DND-41 (cell line): ENCODE measurements at regions not wholly inside any gene's neighbourhood (a gene's known extent, or its start where the extent isn't known, plus 50 kb on each side); places are given as distances from the start of the nearest gene placed in this dataset.

Experiments used
- ATAC-seq: fragments of 200-7000 bp; cut with Tn5 transposase; 3 replicates; pipeline ENCODE4 v1.9.1; 2021; ENCODE audit warnings: low read depth; ENCODE audit not compliant: insufficient read depth
- DNase-seq: peaks from one replicate; pipeline ENCODE4 v3.0.0-alpha.2; 2020
- H2AFZ ChIP-seq: 2 replicates; pipeline ENCODE4 v1.6.0; 2012; ENCODE audit warnings: low read depth, low read length
- H3K27ac ChIP-seq: 2 replicates; pipeline ENCODE4 v1.5.1; 2012; ENCODE audit warnings: low read length, inconsistent platforms
- H3K27me3 ChIP-seq: fragments of 200-600 bp; sonication (generic); 2 replicates; pipeline ENCODE4 v1.6.0; 2012; ENCODE audit warnings: low read length, mild to moderate bottlenecking, inconsistent platforms; ENCODE audit not compliant: insufficient read depth, poor library complexity
- H3K36me3 ChIP-seq: 2 replicates; pipeline ENCODE4 v1.5.1; 2012; ENCODE audit warnings: low read length, inconsistent platforms; ENCODE audit not compliant: insufficient read depth
- H3K4me1 ChIP-seq: 2 replicates; pipeline ENCODE4 v1.5.1; 2012; ENCODE audit warnings: mild to moderate bottlenecking, low read length; ENCODE audit not compliant: insufficient read depth
- H3K4me2 ChIP-seq: 2 replicates; pipeline ENCODE4 v1.6.0; 2012; ENCODE audit warnings: mild to moderate bottlenecking, moderate library complexity, low read length, inconsistent platforms; ENCODE audit not compliant: insufficient read depth
- H3K4me3 ChIP-seq, 2 experiments: fragments of 200-600 bp in 1 of 2; shearing (Covaris generic) in 1 of 2; 2 replicates each; pipeline ENCODE4 v1.5.1; 2012 to 2016; ENCODE audit warnings: inconsistent platforms in 2 of 2, low read length in 2 of 2, mild to moderate bottlenecking in 2 of 2, low read depth in 1 of 2, moderate library complexity in 1 of 2
- H3K79me2 ChIP-seq: 2 replicates; pipeline ENCODE4 v1.6.0; 2012; ENCODE audit warnings: low read length, inconsistent platforms; ENCODE audit not compliant: insufficient read depth
- H3K9ac ChIP-seq: 2 replicates; pipeline ENCODE4 v1.6.0; 2012; ENCODE audit warnings: low read depth, mild to moderate bottlenecking, inconsistent platforms, low read length, moderate library complexity
- H3K9me3 ChIP-seq: 2 replicates; pipeline ENCODE4 v1.5.1; 2012; ENCODE audit warnings: low read length, moderate library complexity, mild to moderate bottlenecking, inconsistent platforms; ENCODE audit not compliant: insufficient read depth, severe bottlenecking
- H4K20me1 ChIP-seq: 2 replicates; pipeline ENCODE4 v1.6.0; 2012; ENCODE audit warnings: low read length; ENCODE audit not compliant: insufficient read depth
- EZH2 ChIP-seq: IDR thresholded peaks from 3 replicates; pipeline ENCODE4 v1.6.1; 2012; ENCODE audit warnings: borderline replicate concordance, low read depth, mild to moderate bottlenecking, moderate library complexity, low read length, inconsistent platforms; ENCODE audit not compliant: severe bottlenecking
- TF ChIP-seq, protein P1 (sequence below): IDR thresholded peaks from 2 replicates; pipeline ENCODE4 v1.5.1; 2012; ENCODE audit warnings: borderline replicate concordance, low read length, moderate library complexity, mild to moderate bottlenecking; ENCODE audit not compliant: poor library complexity, severe bottlenecking; ENCODE audit errors: extremely low read depth

DNA sequence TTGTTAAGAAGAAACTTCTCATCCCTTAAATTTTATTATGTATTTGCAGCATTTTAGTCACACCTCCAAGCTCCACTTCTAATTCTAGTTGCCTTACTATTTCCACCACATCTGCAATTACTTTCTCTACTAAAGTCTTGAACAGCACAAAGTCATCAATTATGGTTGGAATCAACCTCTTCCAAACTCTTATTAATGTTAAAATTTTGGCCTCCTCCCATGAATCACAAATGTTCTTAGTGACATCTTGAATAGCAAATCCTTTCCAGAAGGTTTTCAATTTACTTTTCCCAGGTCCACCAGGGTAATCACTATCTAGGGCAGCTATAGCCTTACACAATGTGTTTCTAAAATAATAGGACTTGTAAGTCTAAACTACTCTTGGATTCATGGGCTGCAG lies 126.3 kb upstream of the POM121L12 start:
- no peak for DNase-seq
- no peaks in the 10 kb centered on the region for H3K36me3 ChIP-seq
- no peak overlapping the region for H3K4me2 ChIP-seq
- no peaks in the 10 kb centered on the region for H3K4me1 ChIP-seq
- H3K27ac ChIP-seq = no peak overlapping the region
- H3K9ac ChIP-seq = no peak overlapping the region
- H2AFZ ChIP-seq = no peak overlapping the region
- no peaks in the 10 kb centered on the region for H3K27me3 ChIP-seq
- no peak for TF ChIP-seq EZH2
- TF ChIP-seq, protein P1, sequence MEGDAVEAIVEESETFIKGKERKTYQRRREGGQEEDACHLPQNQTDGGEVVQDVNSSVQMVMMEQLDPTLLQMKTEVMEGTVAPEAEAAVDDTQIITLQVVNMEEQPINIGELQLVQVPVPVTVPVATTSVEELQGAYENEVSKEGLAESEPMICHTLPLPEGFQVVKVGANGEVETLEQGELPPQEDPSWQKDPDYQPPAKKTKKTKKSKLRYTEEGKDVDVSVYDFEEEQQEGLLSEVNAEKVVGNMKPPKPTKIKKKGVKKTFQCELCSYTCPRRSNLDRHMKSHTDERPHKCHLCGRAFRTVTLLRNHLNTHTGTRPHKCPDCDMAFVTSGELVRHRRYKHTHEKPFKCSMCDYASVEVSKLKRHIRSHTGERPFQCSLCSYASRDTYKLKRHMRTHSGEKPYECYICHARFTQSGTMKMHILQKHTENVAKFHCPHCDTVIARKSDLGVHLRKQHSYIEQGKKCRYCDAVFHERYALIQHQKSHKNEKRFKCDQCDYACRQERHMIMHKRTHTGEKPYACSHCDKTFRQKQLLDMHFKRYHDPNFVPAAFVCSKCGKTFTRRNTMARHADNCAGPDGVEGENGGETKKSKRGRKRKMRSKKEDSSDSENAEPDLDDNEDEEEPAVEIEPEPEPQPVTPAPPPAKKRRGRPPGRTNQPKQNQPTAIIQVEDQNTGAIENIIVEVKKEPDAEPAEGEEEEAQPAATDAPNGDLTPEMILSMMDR = no peak
- no peaks in the 10 kb centered on the region for H4K20me1 ChIP-seq
- no peaks in the 10 kb centered on the region for H3K79me2 ChIP-seq
- H3K4me3 ChIP-seq = no peak overlapping the region
- ATAC-seq = no peak
- peaks cover 8% of the 10 kb centered on the region for H3K9me3 ChIP-seq

DNA sequence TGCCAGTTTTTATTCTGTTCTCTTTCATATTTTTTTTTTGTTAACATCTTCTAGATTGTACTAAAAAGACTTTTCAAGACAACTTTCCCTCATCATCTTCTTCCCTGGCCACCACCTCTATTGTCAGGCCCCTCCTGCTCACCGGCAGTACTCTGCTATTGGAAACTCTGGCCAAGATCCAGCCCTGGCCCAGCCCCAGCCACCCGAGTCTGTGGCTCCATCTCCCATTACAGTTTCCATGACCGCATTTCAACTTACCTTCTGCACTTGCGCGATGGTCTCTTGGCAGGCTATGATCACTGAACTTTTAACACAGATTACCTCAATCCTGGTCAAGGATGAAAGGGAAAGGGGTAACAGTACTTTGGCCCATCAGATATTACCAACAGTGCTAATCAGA lies 137.7 kb upstream of the POM121L12 start:
- no peak for TF ChIP-seq EZH2
- TF ChIP-seq, protein P1 = no peak
- no peaks in the 10 kb centered on the region for H4K20me1 ChIP-seq
- no peak for ATAC-seq

DNA sequence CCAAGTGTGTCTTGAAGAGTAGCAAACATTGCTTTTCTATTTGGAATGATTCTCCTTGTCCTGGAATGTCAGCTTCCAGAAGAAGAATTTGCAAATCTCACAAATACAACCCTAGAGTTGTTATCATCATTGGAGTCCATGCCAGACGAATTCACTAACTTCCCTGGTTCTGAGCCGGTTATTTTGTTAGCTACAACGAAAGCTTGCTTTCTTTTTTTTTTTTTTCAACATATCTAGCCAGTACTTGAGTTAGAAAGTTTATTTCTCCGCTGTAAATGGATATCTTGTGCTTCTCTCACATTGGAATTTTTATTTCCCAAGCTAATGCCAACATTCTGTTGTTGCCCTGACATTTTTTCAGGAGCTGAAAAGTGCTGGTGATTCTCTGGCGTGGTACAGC lies 138.1 kb upstream of the POM121L12 start:
- H3K9ac ChIP-seq = no peak overlapping the region
- no peak overlapping the region for H3K4me3 ChIP-seq
- H4K20me1 ChIP-seq = no peaks in the 10 kb centered on the region
- no peak overlapping the region for H3K27ac ChIP-seq
- no peaks in the 10 kb centered on the region for H3K27me3 ChIP-seq
- H3K36me3 ChIP-seq = no peaks in the 10 kb centered on the region
- no peak overlapping the region for H3K4me2 ChIP-seq
- H3K79me2 ChIP-seq = no peaks in the 10 kb centered on the region
- TF ChIP-seq, protein P1 = no peak
- no peak for TF ChIP-seq EZH2
- H2AFZ ChIP-seq = no peak overlapping the region
- no peaks in the 10 kb centered on the region for H3K9me3 ChIP-seq
- ATAC-seq (no peak), DNase-seq (no peak)
- H3K4me1 ChIP-seq = no peaks in the 10 kb centered on the region

More for the DNA sequence above, 137.7 kb upstream of the POM121L12 start:
- H3K27me3 ChIP-seq = no peaks in the 10 kb centered on the region
- H2AFZ ChIP-seq = no peak overlapping the region
- H3K9me3 ChIP-seq = no peaks in the 10 kb centered on the region
- H3K4me1 ChIP-seq = no peaks in the 10 kb centered on the region
- no peak overlapping the region for H3K9ac ChIP-seq
- H3K36me3 ChIP-seq = no peaks in the 10 kb centered on the region
- H3K4me3 ChIP-seq = no peak overlapping the region
- DNase-seq = no peak
- no peak overlapping the region for H3K4me2 ChIP-seq
- no peak overlapping the region for H3K27ac ChIP-seq
- no peaks in the 10 kb centered on the region for H3K79me2 ChIP-seq

DNA sequence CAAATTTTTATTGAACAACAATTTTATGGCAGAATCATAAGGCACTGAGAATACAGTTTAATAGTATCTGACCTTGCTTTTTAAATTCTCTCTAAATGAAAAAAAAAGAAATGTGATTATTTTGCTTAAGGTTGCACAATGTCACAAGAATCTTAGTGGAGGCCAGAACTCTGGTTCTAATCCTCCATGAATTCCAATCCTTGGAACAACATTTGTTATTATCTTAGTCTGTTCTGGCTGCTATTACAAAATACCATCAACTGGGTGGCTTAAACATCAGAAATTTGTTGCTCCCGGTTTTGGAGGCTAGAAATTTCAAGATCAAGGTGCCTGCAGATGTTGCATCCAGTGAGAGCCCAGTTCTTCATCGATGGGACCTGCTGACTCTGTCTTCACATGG lies 158.2 kb upstream of the POM121L12 start:
- H3K9me3 ChIP-seq = no peaks in the 10 kb centered on the region
- no peaks in the 10 kb centered on the region for H3K79me2 ChIP-seq
- DNase-seq (no peak), ATAC-seq (no peak)
- no peaks in the 10 kb centered on the region for H3K4me1 ChIP-seq
- H3K36me3 ChIP-seq = no peaks in the 10 kb centered on the region
- H3K27ac ChIP-seq = no peak overlapping the region
- H3K9ac ChIP-seq = no peak overlapping the region
- no peak overlapping the region for H2AFZ ChIP-seq
- no peaks in the 10 kb centered on the region for H4K20me1 ChIP-seq
- H3K4me3 ChIP-seq = no peak overlapping the region
- TF ChIP-seq, protein P1 = no peak
- no peak for TF ChIP-seq EZH2
- no peak overlapping the region for H3K4me2 ChIP-seq
- no peaks in the 10 kb centered on the region for H3K27me3 ChIP-seq
